SU-DHL-6 (cell line): ENCODE measurements at regions not wholly inside any gene's neighbourhood (a gene's known extent, or its start where the extent isn't known, plus 50 kb on each side); places are given as distances from the start of the nearest gene placed in this dataset.

Experiments
- CTCF ChIP-seq: fragments of 200-600 bp; sonication (generic); IDR thresholded peaks from one replicate; pipeline ENCODE4 v1.5.1; 2017; ENCODE audit warnings: antibody characterized with exemption, mild to moderate bottlenecking, low read length, moderate library complexity; ENCODE audit not compliant: insufficient read depth, poor library complexity, severe bottlenecking
- EZH2phosphoT487 ChIP-seq: fragments of 200-600 bp; sonication (generic), shearing (Covaris generic); conservative IDR thresholded peaks from 2 replicates; pipeline ENCODE4 v1.6.1; 2018; ENCODE audit warnings: mild to moderate bottlenecking, antibody characterized with exemption, low read length, moderate library complexity, mixed read lengths

- TF ChIP-seq CTCF (no peak), EZH2phosphoT487 (no peak)
Observed at GRCh38 chr7:106163257-106163656, 51.1 kb upstream of the SYPL1 start.
